GM08714 (cell line): ENCODE measurements at regions not wholly inside any gene's neighbourhood (a gene's known extent, or its start where the extent isn't known, plus 50 kb on each side); places are given as distances from the start of the nearest gene placed in this dataset.
"Not testable (repeated sequence)": the region's sequence is repeated elsewhere in the genome, so short reads cannot be mapped to it uniquely, and the experiment has no call there.

Experiments
- H3K4me3 ChIP-seq: fragments of 200-500 bp; sonication (Bioruptor generic); 2 replicates; pipeline ENCODE4 v1.5.1; 2014; ENCODE audit warnings: mild to moderate bottlenecking, low read length, inconsistent platforms
- ZNF274 ChIP-seq: IDR thresholded peaks from 2 replicates; pipeline ENCODE4 v1.6.1; 2012; ENCODE audit warnings: mild to moderate bottlenecking, low read depth, low read length

- no peak for TF ChIP-seq ZNF274
- no peak overlapping the region for H3K4me3 ChIP-seq
Measured at GRCh38 chr6:121526282-121526681, 90.8 kb downstream of the GJA1 start.

- TF ChIP-seq ZNF274, result no peak
- H3K4me3 ChIP-seq, result no peak overlapping the region
Measured at GRCh38 chr6:121531658-121532169, 96.3 kb downstream of the GJA1 start.

DNA sequence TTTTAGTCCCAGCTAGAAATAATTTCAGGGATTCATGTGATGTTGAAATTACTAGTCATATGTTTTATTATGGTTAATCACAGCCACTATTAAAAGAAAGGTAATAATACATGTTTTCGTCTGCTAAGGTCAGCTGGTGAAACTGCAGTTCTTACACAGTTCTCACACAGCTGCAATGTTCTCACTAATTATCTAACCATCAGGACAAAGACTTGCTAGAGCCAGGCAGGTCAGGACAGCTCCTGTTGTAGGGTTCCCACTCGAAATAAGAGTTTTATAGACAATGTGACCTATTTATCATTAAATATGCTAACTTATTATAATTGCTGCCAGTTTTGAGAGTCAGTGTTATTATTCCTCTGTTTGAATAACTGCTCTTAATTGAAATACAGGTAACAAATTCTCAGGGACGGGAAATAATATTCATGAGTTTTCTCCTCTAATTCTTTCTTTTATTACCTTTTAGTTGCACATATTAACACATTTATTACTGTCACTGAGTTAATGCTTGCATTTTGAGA, 97.9 kb downstream of the GJA1 start:
- H3K4me3 ChIP-seq, result no peak overlapping the region
- no peak for TF ChIP-seq ZNF274

- no peak overlapping the region for H3K4me3 ChIP-seq
- no peak for TF ChIP-seq ZNF274
Measured at GRCh38 chr6:121535777-121536176, 100.3 kb downstream of the GJA1 start.

DNA sequence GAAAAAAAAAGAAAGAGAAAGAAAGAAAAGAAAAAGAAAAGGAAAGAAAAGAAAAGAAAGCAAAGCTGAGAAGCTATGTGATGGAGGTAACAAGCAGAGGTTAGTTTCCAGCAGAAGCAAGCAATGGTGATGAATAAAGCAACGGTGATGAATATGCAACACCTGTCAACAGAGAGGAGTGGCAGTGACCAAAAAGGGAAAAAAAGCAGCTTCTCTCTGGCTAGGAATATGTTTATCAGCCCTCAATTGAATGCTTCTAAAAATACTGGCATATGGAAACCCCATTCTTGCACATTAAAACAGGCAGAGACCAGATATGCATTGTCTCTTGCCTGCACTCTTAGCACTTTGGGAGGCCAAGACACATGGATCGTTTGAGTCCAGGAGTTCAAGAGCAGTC, 100.9 kb downstream of the GJA1 start:
- H3K4me3 ChIP-seq, result no peak overlapping the region
- no peak for TF ChIP-seq ZNF274

DNA sequence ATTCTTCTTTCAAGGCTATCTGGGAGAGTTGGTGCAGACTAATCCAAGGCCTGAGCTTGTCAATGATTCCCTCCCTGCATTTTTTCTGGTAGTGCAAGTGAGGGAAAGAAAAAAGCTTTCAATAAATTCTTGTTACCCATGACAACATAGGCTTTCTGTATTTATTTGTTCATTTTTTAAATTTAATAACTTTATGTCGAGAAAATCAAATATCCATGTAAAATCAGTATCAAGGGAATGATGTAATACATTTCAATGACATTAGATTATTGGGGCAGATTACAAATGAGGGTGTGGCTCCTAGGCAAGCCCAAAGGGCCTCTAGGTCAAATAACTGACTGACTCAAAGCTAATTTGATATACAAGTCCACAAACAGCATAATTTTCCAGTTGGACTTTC, 104.0 kb downstream of the GJA1 start:
- TF ChIP-seq ZNF274, result no peak
- no peak overlapping the region for H3K4me3 ChIP-seq

DNA sequence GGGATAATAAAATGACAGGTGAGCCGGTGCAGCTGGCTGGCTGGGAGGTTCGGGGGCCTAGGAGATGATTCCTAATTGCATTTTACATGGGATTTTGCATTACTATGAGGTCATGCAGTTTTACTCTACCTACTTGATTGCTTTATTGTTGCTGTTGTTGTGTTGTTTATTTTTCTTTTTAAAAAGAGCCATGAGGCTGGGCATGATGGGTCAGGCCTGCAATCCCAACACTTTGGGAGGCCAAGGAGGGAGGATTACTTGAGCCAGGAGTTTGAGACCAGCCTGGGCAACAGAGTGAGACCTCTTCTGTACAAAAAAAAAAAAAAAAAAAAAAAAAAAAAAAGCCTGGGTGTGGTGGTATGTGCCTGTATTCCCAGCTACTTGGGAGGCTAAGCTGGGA, 104.8 kb downstream of the GJA1 start:
- no peak for TF ChIP-seq ZNF274
- no peak overlapping the region for H3K4me3 ChIP-seq

DNA sequence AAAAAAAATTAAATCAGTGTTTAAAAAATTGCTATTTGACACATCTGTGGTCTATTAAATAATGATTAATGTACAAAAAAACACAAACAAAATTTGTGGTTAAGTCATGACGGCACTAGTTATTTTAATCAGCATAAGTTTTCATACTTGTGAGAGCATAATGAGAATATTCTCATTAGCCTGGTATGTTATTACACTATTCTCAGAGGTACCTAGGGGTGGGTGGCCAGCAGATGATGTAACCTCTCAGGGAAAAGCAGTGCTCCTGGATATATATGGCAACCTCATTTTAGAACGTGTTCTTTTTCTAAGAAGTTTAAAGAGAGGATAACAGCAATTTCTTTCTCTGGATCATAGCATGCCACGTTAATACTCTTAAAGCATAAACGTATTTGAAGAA, 109.2 kb downstream of the GJA1 start:
- no peak overlapping the region for H3K4me3 ChIP-seq
- no peak for TF ChIP-seq ZNF274

- H3K4me3 ChIP-seq, result no peak overlapping the region
- no peak for TF ChIP-seq ZNF274
Measured at GRCh38 chr6:121548131-121548530, 112.7 kb downstream of the GJA1 start.

DNA sequence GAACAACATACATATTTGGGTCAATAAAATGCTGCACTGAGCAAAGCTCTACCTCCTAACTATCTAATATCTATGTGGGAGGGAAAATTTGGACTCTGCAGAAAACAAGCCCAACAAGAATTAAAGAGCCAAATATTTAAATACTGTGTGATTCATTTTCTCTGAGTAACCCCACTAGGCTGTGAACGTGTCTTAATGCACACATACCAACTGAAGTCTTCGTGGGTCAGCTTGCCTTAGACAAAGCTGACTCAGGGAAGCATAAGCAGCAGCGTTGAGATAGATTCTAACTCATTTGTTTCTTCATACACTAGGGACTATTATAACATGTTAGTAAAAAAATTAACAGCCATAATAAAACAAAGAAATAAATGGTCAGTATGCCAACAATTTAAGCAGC, 114.3 kb downstream of the GJA1 start:
- no peak for TF ChIP-seq ZNF274
- no peak overlapping the region for H3K4me3 ChIP-seq

- no peak for TF ChIP-seq ZNF274
- no peak overlapping the region for H3K4me3 ChIP-seq
Measured at GRCh38 chr6:121550491-121551010, 115.1 kb downstream of the GJA1 start.

- no peak for TF ChIP-seq ZNF274
- no peak overlapping the region for H3K4me3 ChIP-seq
Measured at GRCh38 chr6:121555201-121555600, 119.8 kb downstream of the GJA1 start.

- H3K4me3 ChIP-seq, result not testable (repeated sequence)
Measured at GRCh38 chr6:121556149-121556548, 120.7 kb downstream of the GJA1 start.

GRCh38 chr6:121557146-121557940, 121.9 kb downstream of the GJA1 start:
- no peak overlapping the region for H3K4me3 ChIP-seq
- TF ChIP-seq ZNF274, result no peak

- no peak for TF ChIP-seq ZNF274
- no peak overlapping the region for H3K4me3 ChIP-seq
Measured at GRCh38 chr6:121559611-121560269, 124.3 kb downstream of the GJA1 start.
